Lower lobe of right lung (tissue), 2 donors: ENCODE measurements at regions not wholly inside any gene's neighbourhood (a gene's known extent, or its start where the extent isn't known, plus 50 kb on each side); places are given as distances from the start of the nearest gene placed in this dataset.

Experiments
- ATAC-seq, 2 donors: fragments of 200-7000 bp; cut with Tn5 transposase; one replicate each; pipeline ENCODE4 v1.9.1; 2020 to 2022; ENCODE audit warnings: mild to moderate bottlenecking in 2 of 2, moderate library complexity in 2 of 2
- DNase-seq: peaks from one replicate; pipeline ENCODE4 v3.0.0-alpha.2; 2020
- H3K27ac ChIP-seq: fragments of 200-600 bp; one replicate; pipeline ENCODE4 v1.8.0; 2022
- H3K27me3 ChIP-seq: fragments of 200-600 bp; one replicate; pipeline ENCODE4 v1.8.0; 2022; ENCODE audit warnings: low read depth
- H3K36me3 ChIP-seq: fragments of 200-600 bp; one replicate; pipeline ENCODE4 v1.8.0; 2022; ENCODE audit warnings: mild to moderate bottlenecking
- H3K4me1 ChIP-seq: fragments of 200-600 bp; one replicate; pipeline ENCODE4 v1.8.0; 2022
- H3K4me3 ChIP-seq: fragments of 200-600 bp; one replicate; pipeline ENCODE4 v1.8.0; 2022; ENCODE audit warnings: mild to moderate bottlenecking
- H3K9me3 ChIP-seq: fragments of 200-600 bp; one replicate; pipeline ENCODE4 v1.8.0; 2022
- intact Hi-C: fragments of 100-400 bp; cut with DNase I; formaldehyde crosslinking; loops from one replicate; pipeline ENCODE4 v1.11.0; 2022
- TF ChIP-seq, protein P1 (sequence below): fragments of 200-600 bp; IDR thresholded peaks from one replicate; pipeline ENCODE4 v1.8.0; 2022; ENCODE audit warnings: antibody characterized with exemption, mild to moderate bottlenecking
- donor health status: DM: no; HTN: yes; CAD: no; lungs with severe emphysema.

DNA sequence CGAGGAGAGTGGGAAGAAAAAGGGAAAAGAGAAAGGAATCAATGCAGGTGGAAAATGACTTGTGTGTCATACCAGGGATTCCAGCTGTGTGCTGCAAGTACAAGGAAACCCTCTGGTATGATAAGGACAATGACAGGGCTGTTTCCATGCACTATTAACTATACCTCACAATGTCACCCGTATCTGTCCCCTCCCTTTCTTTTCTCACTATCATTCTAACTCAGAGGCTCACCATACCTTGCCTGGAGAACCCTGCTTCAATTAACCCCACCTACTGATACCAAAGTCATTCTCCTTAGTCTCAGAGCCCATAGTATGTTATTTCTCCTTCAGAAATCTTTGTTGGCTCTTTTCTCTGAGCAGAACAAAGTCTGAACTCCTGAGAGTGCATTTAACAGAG is 236.2 kb upstream of the NREP start:
- Histone ChIP-seq H3K4me1 (no peaks in the 10 kb centered on the region), H3K4me3 (no peak overlapping the region), H3K9me3 (no peaks in the 10 kb centered on the region), H3K36me3 (no peaks in the 10 kb centered on the region), H3K27ac (no peak overlapping the region), H3K27me3 (no peaks in the 10 kb centered on the region)
- ATAC-seq (no peak), DNase-seq (no peak)
- intact Hi-C loops: no loop called here
- TF ChIP-seq, protein P1, sequence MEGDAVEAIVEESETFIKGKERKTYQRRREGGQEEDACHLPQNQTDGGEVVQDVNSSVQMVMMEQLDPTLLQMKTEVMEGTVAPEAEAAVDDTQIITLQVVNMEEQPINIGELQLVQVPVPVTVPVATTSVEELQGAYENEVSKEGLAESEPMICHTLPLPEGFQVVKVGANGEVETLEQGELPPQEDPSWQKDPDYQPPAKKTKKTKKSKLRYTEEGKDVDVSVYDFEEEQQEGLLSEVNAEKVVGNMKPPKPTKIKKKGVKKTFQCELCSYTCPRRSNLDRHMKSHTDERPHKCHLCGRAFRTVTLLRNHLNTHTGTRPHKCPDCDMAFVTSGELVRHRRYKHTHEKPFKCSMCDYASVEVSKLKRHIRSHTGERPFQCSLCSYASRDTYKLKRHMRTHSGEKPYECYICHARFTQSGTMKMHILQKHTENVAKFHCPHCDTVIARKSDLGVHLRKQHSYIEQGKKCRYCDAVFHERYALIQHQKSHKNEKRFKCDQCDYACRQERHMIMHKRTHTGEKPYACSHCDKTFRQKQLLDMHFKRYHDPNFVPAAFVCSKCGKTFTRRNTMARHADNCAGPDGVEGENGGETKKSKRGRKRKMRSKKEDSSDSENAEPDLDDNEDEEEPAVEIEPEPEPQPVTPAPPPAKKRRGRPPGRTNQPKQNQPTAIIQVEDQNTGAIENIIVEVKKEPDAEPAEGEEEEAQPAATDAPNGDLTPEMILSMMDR: no peak

DNA sequence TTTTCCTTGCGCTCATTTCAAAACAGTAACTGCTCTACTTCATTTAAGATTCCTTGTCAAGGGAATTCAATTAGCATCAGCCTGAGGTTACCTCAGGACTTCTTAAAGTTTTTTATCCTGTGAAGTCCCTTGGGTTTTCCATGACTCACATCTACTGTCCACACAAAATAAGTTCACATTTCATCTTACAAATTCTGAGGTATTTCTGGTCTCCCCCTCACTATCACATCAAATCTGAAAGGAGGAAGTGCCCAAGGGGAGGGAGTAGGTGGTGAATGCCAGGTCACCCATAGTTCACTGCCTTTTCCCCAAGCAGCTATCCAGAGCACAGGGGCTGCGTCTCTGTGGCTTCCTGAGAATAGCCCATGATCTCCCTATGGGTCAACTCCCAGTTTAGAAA is 227.1 kb upstream of the NREP start:
- ATAC-seq: no peak
- no peak for DNase-seq
- H3K4me3 ChIP-seq: no peak overlapping the region
- no peaks in the 10 kb centered on the region for H3K4me1 ChIP-seq
- H3K9me3 ChIP-seq: no peaks in the 10 kb centered on the region
- no peak overlapping the region for H3K27ac ChIP-seq
- no peaks in the 10 kb centered on the region for H3K36me3 ChIP-seq
- TF ChIP-seq, protein P1: no peak
- intact Hi-C loops: no loop called here
- no peaks in the 10 kb centered on the region for H3K27me3 ChIP-seq

GRCh38 chr5:111983459-111983858 is 226.5 kb upstream of the NREP start:
- DNase-seq (no peak), ATAC-seq (no peak)
- no peaks in the 10 kb centered on the region for H3K36me3 ChIP-seq
- H3K27me3 ChIP-seq: no peaks in the 10 kb centered on the region
- H3K9me3 ChIP-seq: no peaks in the 10 kb centered on the region
- H3K27ac ChIP-seq: no peak overlapping the region
- TF ChIP-seq, protein P1: no peak
- intact Hi-C loops: no loop called here
- H3K4me1 ChIP-seq: no peaks in the 10 kb centered on the region
- H3K4me3 ChIP-seq: no peak overlapping the region

DNA sequence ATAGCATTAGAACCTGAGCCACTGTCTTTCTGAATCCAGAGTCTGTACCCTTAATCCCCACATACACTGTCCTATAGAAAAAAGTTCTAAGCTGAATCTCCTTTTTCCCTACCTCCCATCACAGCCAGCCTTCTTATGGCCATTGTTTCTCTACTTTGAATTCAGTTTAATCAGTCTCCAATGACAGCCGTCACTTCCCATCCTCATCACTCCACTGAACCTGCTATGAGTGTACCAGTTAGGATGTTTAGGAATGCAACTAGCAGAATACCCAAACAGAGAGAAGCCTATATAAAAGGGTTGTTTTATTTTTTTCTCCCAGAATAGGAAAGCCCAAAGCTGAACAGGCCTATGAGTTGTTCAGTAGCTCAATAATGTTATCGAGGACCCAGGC is 220.4 kb upstream of the NREP start:
- Histone ChIP-seq H3K9me3 (no peaks in the 10 kb centered on the region), H3K4me1 (no peaks in the 10 kb centered on the region), H3K27me3 (no peaks in the 10 kb centered on the region), H3K36me3 (no peaks in the 10 kb centered on the region), H3K27ac (no peak overlapping the region), H3K4me3 (no peak overlapping the region)
- intact Hi-C loops: no loop called here
- no peak for DNase-seq
- TF ChIP-seq, protein P1: no peak
- no peak for ATAC-seq

DNA sequence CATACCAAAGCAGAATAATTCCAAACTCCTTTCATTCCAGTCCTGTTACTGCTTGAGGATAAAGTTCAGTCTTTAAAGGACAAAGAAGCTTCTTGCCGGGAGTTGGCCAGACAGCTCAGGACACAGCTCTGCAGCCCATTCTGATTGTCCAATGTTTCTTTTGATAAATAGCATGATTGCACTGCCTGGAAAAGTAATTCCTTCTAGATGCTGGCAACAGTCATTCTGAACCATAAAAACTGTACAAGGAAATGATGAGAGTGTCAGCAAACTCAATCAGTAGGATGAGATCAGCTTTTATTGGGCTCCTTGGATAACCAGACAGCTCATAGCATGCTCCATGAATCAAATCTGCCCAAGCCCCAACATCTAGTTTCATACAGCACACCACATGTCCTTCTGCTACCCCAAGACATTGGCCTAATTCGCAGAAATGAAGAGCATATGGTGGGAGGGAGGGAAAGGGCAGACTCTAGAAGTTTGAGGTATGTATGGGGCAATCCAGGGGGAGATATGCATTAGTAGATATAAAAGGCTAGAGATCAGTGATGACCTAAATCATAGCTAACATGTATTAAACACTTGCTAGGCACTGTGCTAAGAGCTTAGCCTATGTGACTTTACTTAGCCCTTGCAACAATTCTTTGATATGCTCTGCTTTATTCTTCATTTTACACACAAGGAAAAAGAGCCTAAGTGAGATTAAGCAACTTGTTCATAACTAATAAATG is 219.9 kb upstream of the NREP start:
- ATAC-seq: no peak
- no peaks in the 10 kb centered on the region for H3K36me3 ChIP-seq
- no peaks in the 10 kb centered on the region for H3K9me3 ChIP-seq
- no peaks in the 10 kb centered on the region for H3K4me1 ChIP-seq
- H3K4me3 ChIP-seq: no peak overlapping the region
- TF ChIP-seq, protein P1: no peak
- no peak overlapping the region for H3K27ac ChIP-seq
- intact Hi-C loops: no loop called here
- H3K27me3 ChIP-seq: no peaks in the 10 kb centered on the region
- DNase-seq: no peak
